ENCODE measurements at regions not wholly inside any gene's neighbourhood (a gene's known extent, or its start where the extent isn't known, plus 50 kb on each side); places are given as distances from the start of the nearest gene placed in this dataset.

GRCh38 chrX:10726647-10727046 lies 106.3 kb upstream of the MID1 start:
- TF ChIP-seq CTCF (IDR thresholded peaks at IDR 0.05; ENCODE audit: low read length): no peak
- no peak for TF ChIP-seq EZH2 (IDR thresholded peaks at IDR 0.05; ENCODE audit: borderline replicate concordance, low read length)
